Chondrocyte (in vitro differentiated cells): ENCODE measurements at regions not wholly inside any gene's neighbourhood (a gene's known extent, or its start where the extent isn't known, plus 50 kb on each side); places are given as distances from the start of the nearest gene placed in this dataset.

Experiments used
- DNase-seq: peaks from one replicate; pipeline ENCODE4 v3.0.0; 2021; ENCODE audit warnings: mixed read lengths, low spot score
- H3K27ac Mint-ChIP-seq: one replicate; pipeline ENCODE4 v1.8.0; 2021; ENCODE audit warnings: mild to moderate bottlenecking, moderate library complexity, mixed read lengths; ENCODE audit not compliant: unreplicated experiment
- H3K27me3 Mint-ChIP-seq: 2 replicates; pipeline ENCODE4 v1.8.0; 2021; ENCODE audit warnings: low read depth, mixed read lengths
- H3K36me3 Mint-ChIP-seq: 2 replicates; pipeline ENCODE4 v1.8.0; 2021; ENCODE audit warnings: low read depth, mixed read lengths
- H3K4me1 Mint-ChIP-seq: 2 replicates; pipeline ENCODE4 v1.8.0; 2021; ENCODE audit warnings: low read depth, mild to moderate bottlenecking, mixed read lengths
- H3K4me3 Mint-ChIP-seq: one replicate; pipeline ENCODE4 v1.8.0; 2021; ENCODE audit warnings: mild to moderate bottlenecking, moderate library complexity, mixed read lengths; ENCODE audit not compliant: unreplicated experiment
- H3K9me3 Mint-ChIP-seq: 2 replicates; pipeline ENCODE4 v1.8.0; 2021; ENCODE audit warnings: low read depth, mixed read lengths
- TF ChIP-seq, protein P1 (sequence below): fragments of 200-600 bp; sonication (generic); IDR thresholded peaks from 2 replicates; pipeline ENCODE4 v1.5.0; 2021; ENCODE audit warnings: antibody characterized with exemption, mild to moderate bottlenecking, moderate library complexity

DNA sequence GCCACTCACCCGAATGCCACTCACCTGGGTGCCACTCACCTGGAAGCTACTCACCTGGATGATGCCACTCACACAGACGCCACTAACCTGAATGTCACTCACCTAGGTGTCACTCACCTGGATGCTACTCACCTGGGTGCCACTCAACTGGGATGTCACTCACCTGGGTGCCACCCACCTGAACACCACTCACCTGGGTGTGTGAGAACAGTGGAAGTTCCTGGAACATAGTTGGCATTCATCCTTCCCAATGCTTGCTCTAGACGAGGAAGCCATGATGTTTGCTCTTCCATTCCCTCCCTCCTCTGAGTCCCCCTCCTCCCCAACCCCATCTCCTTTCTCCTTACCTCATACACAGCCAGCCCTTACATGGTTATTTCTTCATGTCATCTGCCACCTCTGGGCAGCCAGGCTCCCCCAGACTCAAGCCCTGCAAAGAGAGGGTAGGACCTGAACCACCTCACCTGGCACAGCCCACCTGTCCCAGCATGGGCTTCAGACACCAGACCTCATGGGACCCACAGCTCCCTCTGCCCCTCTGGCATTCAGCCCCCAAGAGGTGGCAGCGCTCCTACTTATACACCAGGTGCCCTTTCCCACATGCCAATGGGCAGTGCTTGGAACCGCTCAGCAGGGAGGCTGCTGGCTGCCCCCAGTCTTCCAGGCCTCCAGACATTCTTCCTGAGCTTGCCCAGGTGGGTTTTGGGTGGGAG is 171.8 kb upstream of the FOXF1 start:
- TF ChIP-seq, protein P1, sequence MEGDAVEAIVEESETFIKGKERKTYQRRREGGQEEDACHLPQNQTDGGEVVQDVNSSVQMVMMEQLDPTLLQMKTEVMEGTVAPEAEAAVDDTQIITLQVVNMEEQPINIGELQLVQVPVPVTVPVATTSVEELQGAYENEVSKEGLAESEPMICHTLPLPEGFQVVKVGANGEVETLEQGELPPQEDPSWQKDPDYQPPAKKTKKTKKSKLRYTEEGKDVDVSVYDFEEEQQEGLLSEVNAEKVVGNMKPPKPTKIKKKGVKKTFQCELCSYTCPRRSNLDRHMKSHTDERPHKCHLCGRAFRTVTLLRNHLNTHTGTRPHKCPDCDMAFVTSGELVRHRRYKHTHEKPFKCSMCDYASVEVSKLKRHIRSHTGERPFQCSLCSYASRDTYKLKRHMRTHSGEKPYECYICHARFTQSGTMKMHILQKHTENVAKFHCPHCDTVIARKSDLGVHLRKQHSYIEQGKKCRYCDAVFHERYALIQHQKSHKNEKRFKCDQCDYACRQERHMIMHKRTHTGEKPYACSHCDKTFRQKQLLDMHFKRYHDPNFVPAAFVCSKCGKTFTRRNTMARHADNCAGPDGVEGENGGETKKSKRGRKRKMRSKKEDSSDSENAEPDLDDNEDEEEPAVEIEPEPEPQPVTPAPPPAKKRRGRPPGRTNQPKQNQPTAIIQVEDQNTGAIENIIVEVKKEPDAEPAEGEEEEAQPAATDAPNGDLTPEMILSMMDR: no peak
- peak; percentile 68 for DNase-seq
- no peak overlapping the region for H3K27ac Mint-ChIP-seq
- no peaks in the 10 kb centered on the region for H3K36me3 Mint-ChIP-seq
- peaks cover 52% of the 10 kb centered on the region for H3K27me3 Mint-ChIP-seq
- H3K9me3 Mint-ChIP-seq: no peaks in the 10 kb centered on the region
- H3K4me3 Mint-ChIP-seq: no peak overlapping the region
- H3K4me1 Mint-ChIP-seq: no peaks in the 10 kb centered on the region

DNA sequence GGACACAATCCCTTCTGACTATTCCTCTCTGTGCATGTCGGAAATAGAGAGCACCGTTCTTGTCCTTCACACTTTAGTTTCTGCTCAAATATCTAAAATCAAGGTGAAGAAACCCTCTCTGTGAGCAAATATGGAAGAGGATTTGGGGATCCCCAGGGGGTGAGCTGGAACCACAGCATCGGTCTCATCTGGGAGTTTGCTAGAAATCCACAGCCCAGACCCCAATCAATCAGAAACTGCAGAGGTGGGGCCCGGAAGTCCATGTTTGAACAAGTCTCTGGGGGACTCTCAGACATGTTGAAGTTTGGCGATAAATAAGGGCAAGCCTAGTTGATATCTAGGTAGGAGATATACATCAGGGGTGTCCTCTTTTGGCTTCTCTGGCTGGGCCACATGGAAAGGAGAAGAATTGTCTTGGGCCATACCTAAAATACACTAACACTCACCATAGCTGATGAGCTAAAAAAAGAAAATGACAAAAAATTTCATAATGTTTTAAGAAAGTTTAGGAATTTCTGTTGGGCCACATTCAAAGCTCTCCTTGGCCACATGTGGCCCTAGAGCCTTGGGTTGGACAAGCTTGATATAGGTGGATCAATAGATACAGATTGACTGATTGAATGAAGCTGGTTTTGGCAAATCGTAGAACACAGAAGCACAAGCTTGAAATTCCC is 168.0 kb upstream of the FOXF1 start:
- no peak overlapping the region for H3K27ac Mint-ChIP-seq
- H3K4me3 Mint-ChIP-seq: no peak overlapping the region
- H3K9me3 Mint-ChIP-seq: no peaks in the 10 kb centered on the region
- no peaks in the 10 kb centered on the region for H3K36me3 Mint-ChIP-seq
- TF ChIP-seq, protein P1: no peak
- DNase-seq: peak; percentile 7
- H3K4me1 Mint-ChIP-seq: no peaks in the 10 kb centered on the region
- peaks cover 76% of the 10 kb centered on the region for H3K27me3 Mint-ChIP-seq

DNA sequence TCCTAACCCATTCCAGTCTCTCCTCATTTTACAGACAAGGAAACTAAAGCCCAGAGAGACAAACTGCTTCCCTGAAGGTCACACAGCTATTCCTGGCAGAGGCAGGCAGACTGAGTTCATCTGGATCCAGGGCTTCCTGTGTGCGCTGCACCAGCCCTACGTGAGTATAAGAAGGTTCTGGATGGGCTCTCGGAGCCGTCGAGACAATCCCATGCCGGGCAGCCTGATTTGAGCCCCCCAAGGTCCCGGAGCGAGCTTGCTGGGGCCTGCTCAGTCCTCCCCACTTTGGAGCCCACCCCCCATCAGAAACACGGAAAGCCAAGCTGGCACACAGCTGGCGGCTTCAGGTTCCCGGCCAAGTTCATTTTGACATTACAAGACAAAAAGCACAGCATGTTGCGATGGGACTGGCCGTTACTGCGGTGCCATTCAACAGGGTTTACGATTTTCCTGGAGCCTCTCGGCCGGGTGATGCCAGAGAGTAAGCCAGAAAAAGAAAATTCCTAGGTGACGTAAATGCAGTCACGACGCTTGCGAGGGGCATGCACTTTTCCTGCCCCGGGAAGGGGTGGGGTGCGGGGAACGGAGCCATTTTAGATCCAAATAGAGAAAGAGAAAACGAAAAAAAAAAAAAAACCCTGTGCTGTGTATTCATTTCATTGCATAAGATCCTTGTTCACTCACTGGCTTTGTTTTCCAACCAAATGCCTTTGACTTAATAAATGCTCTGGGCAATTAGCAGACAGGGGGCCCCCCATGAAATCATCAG is 167.1 kb upstream of the FOXF1 start:
- Mint-ChIP-seq H3K9me3 (no peaks in the 10 kb centered on the region), H3K27me3 (peaks cover 85% of the 10 kb centered on the region), H3K4me3 (no peak overlapping the region), H3K4me1 (no peaks in the 10 kb centered on the region), H3K36me3 (no peaks in the 10 kb centered on the region), H3K27ac (no peak overlapping the region)
- peak; percentile 47 for DNase-seq
- TF ChIP-seq, protein P1: no peak

DNA sequence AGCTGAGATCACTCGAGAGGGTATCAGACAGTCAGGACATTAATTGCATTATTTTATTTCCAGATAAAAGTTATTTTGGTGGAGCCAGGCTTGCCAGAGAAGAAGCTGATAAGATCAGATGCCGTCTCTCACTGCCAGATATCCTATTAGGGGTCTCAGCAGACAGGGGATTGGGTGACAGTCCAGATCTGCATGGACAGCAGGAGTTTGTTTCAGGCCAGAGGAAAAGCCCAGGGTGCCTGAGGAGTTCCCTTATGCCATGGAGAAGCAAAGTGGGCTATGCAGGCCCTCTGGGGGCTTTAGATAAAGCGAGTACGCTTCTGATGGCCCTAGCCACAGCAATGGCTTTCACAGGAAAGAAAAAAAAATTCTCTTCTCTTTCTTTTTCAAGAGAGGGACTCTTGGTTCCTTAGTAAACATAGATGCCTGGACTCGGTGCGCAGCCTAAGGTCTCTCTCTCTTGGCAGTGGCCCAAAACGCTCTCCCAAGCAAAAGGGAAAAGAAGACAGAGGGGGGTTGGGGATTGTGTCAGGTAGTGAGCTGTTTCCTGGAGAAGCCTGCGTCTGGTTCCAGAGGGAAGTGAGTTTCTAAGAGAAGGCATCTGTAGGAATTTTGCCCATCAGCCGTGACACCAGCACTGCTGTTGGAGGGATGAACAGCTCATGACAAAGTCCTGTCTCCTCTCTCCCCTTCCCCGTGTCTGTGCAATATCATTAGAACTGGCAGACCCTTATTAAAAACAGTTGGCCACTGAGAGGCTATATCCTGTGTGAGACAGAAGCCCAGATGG is 166.3 kb upstream of the FOXF1 start:
- peak; percentile 33 for DNase-seq
- no peaks in the 10 kb centered on the region for H3K36me3 Mint-ChIP-seq
- H3K4me3 Mint-ChIP-seq: no peak overlapping the region
- no peaks in the 10 kb centered on the region for H3K4me1 Mint-ChIP-seq
- no peaks in the 10 kb centered on the region for H3K9me3 Mint-ChIP-seq
- H3K27ac Mint-ChIP-seq: no peak overlapping the region
- peaks cover 89% of the 10 kb centered on the region for H3K27me3 Mint-ChIP-seq
- TF ChIP-seq, protein P1: no peak

DNA sequence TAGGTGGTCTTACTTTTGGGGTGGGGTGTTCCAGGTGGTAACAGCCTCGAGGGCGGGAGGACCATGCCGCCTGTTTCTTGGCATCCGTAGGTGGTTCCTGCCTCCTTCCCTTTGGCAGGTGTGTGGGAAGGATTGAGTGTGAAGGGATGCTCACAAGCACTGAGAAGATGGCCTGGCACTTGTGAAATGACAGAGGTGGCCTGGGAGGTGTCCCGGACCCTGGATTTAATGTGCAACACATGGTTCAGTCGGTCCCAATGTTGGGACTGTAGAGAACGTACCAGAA is 165.8 kb upstream of the FOXF1 start:
- Mint-ChIP-seq H3K36me3 (no peaks in the 10 kb centered on the region), H3K9me3 (no peaks in the 10 kb centered on the region), H3K27me3 (peaks cover 90% of the 10 kb centered on the region), H3K4me3 (no peak overlapping the region), H3K4me1 (no peaks in the 10 kb centered on the region), H3K27ac (no peak overlapping the region)
- TF ChIP-seq, protein P1: no peak
- DNase-seq: no peak
